ENCODE measurements at regions not wholly inside any gene's neighbourhood (a gene's known extent, or its start where the extent isn't known, plus 50 kb on each side); places are given as distances from the start of the nearest gene placed in this dataset.
"Not testable (repeated sequence)": the region's sequence is repeated elsewhere in the genome, so short reads cannot be mapped to it uniquely, and the experiment has no call there.

DNA sequence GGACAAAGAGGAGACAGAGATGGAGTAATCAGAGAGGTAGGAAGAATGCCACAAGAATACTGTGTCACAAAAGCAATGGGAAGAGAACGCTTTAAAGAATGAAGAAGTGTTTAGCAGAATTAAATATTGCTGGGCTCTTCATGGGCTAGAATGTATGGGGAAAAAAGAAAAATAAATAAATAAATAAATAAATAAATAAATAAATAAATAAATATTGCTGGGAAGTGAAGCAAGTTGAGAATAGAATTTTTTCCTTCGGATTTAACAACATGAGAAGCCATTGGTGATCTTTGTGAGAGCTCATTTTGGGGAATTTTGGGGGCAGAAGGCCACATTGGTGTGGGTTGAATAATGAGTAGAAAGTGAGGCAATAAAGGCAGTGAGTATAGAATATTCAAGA is 59.7 kb upstream of the FRMPD3 start:
- TF ChIP-seq, protein P1, sequence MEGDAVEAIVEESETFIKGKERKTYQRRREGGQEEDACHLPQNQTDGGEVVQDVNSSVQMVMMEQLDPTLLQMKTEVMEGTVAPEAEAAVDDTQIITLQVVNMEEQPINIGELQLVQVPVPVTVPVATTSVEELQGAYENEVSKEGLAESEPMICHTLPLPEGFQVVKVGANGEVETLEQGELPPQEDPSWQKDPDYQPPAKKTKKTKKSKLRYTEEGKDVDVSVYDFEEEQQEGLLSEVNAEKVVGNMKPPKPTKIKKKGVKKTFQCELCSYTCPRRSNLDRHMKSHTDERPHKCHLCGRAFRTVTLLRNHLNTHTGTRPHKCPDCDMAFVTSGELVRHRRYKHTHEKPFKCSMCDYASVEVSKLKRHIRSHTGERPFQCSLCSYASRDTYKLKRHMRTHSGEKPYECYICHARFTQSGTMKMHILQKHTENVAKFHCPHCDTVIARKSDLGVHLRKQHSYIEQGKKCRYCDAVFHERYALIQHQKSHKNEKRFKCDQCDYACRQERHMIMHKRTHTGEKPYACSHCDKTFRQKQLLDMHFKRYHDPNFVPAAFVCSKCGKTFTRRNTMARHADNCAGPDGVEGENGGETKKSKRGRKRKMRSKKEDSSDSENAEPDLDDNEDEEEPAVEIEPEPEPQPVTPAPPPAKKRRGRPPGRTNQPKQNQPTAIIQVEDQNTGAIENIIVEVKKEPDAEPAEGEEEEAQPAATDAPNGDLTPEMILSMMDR (IDR thresholded peaks at IDR 0.05), result no peak
- ATAC-seq (no peak), DNase-seq (no peak)
- no peak overlapping the region for H3K4me3 ChIP-seq
- no peaks in the 10 kb centered on the region for H3K27me3 ChIP-seq
- H3K9me3 ChIP-seq, result peaks cover 0 to 1% of the 10 kb centered on the region in 2 donors
- no peak overlapping the region for H3K27ac ChIP-seq
- H3K4me1 ChIP-seq, result no peaks in the 10 kb centered on the region
- no peaks in the 10 kb centered on the region for H3K36me3 ChIP-seq
- intact Hi-C loops (cut with DNase I), result no loop called here

DNA sequence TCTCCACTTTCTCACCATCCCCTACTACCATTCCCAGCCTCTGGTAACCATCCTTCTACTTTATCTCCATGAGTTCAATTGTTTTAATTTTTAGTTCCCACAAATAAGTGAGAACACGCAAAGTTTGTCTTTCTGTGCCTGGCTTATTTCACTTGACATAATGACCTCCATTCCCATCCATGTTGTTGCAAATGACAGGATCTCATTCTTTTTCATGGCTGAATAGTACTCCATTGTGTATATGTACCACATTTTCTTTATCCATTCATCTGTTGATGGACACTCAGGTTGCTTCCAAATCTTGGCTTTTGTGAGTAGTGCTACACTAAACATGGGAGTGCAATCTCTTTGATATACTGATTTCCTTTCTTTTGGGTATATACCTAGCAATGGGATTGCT is 55.8 kb upstream of the FRMPD3 start:
- H3K36me3 ChIP-seq; H3K27ac ChIP-seq; H3K4me3 ChIP-seq; intact Hi-C loops (cut with DNase I); ATAC-seq; H3K27me3 ChIP-seq; H3K4me1 ChIP-seq; H3K9me3 ChIP-seq; DNase-seq: not testable (repeated sequence)

DNA sequence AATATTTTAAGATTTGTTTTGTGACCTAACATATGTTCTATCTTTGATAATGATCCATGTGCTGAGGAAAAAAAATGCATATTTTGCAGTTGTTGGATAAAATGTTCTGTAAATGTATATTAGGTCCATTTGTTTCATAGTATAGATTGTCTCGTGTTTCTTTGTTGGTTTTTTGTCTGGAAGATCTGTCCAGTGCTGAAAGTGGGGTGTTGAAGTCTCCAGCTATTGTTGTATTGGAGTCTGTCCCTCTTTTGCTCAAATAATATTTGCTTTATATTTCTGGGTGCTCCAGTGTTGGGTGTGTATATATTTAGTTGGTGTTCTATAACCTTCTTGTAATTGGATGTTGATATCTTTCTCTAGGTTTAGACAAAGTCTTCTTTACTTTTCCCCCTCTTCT is 53.2 kb upstream of the FRMPD3 start:
- peaks cover 0 to 1% of the 10 kb centered on the region in 2 donors for H3K9me3 ChIP-seq
- DNase-seq (no peak), ATAC-seq (no peak)
- H3K27me3 ChIP-seq, result no peaks in the 10 kb centered on the region
- no peak overlapping the region for H3K27ac ChIP-seq
- H3K36me3 ChIP-seq, result no peaks in the 10 kb centered on the region
- intact Hi-C loops (cut with DNase I), result no loop called here
- TF ChIP-seq, protein P1 (IDR thresholded peaks at IDR 0.05), result no peak
- no peak overlapping the region for H3K4me3 ChIP-seq
- H3K4me1 ChIP-seq, result no peaks in the 10 kb centered on the region

DNA sequence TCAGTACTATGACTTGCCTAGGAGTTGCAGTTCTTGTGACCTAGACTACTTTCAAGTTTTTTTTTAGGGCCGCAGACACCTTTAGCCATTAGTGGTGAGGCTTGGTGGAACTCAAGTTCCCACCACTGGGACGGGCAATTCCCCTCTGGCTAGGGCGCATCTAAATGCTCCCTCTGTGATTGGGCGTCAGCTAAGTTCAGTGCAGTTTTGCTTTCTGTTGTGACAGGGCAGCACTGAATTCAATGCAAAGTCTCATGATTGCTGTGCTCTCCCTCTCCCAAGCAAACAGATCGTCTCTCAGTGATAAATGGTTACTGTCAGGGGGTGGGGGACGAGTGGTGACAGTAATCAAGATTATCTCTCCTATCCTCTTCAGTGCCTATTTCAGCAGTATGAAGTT is 52.7 kb upstream of the FRMPD3 start:
- Histone ChIP-seq H3K4me3 (no peak overlapping the region), H3K27ac (no peak overlapping the region), H3K4me1 (no peaks in the 10 kb centered on the region), H3K36me3 (no peaks in the 10 kb centered on the region), H3K27me3 (no peaks in the 10 kb centered on the region), H3K9me3 (peaks cover 0 to 1% of the 10 kb centered on the region in 2 donors)
- DNase-seq (no peak), ATAC-seq (no peak)
- TF ChIP-seq, protein P1 (IDR thresholded peaks at IDR 0.05), result no peak
- intact Hi-C loops (cut with DNase I), result no loop called here

DNA sequence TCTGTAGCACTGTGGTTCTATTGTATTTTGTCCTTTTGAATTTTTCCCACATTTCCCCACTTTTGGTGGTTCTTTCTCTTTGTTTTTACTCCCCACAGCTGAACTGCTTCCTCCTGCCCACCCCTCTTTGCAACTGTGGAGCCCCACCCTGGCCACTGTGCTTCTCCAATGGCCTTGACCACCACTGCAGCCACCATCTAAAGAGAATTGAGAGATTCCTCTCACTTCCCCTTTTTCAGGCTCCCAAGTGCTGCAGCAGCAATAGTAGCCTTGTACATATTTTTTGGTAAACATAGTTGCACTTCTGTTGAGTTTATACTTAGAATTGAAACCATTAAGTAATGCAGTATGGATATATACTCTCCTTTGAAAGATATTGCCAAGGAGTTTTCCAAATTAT is 51.3 kb upstream of the FRMPD3 start:
- no peak for DNase-seq
- peaks cover 0 to 1% of the 10 kb centered on the region in 2 donors for H3K9me3 ChIP-seq
- intact Hi-C loops (cut with DNase I), result no loop called here
- H3K36me3 ChIP-seq, result no peaks in the 10 kb centered on the region
- ATAC-seq, result no peak
- no peaks in the 10 kb centered on the region for H3K27me3 ChIP-seq
- no peaks in the 10 kb centered on the region for H3K4me1 ChIP-seq
- no peak overlapping the region for H3K27ac ChIP-seq
- no peak overlapping the region for H3K4me3 ChIP-seq
- TF ChIP-seq, protein P1 (IDR thresholded peaks at IDR 0.05), result no peak

Data from left lung (tissue), 4 donors.